ENCODE measurements at regions not wholly inside any gene's neighbourhood (a gene's known extent, or its start where the extent isn't known, plus 50 kb on each side); places are given as distances from the start of the nearest gene placed in this dataset.

DNA sequence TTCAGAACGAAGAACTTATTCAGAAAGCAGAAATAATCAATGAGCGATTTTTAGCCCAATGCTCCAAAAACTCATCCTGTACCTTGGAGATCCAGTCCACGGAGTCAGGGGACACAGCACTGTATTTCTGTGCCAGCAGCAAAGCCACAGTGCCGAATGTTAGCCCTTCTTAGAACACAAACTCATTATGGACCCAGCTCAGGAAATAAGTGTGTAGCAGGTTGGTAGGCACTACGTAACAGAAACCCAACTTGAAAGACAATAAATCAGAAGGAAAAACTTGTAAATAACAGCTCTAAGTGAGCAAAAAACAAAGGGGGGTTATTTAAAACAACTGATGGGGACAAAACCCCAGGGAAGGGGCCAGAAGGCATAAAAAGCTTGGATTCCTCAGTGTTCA is 112.0 kb upstream of the PRSS1 start:
- TF ChIP-seq, protein P1, sequence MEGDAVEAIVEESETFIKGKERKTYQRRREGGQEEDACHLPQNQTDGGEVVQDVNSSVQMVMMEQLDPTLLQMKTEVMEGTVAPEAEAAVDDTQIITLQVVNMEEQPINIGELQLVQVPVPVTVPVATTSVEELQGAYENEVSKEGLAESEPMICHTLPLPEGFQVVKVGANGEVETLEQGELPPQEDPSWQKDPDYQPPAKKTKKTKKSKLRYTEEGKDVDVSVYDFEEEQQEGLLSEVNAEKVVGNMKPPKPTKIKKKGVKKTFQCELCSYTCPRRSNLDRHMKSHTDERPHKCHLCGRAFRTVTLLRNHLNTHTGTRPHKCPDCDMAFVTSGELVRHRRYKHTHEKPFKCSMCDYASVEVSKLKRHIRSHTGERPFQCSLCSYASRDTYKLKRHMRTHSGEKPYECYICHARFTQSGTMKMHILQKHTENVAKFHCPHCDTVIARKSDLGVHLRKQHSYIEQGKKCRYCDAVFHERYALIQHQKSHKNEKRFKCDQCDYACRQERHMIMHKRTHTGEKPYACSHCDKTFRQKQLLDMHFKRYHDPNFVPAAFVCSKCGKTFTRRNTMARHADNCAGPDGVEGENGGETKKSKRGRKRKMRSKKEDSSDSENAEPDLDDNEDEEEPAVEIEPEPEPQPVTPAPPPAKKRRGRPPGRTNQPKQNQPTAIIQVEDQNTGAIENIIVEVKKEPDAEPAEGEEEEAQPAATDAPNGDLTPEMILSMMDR (IDR thresholded peaks at IDR 0.05) = no peak
- TF ChIP-seq ZFX (IDR thresholded peaks at IDR 0.05; ENCODE audit: borderline replicate concordance) = no peak

Measured in 22Rv1 (cell line).